CD14-positive monocyte (primary cell): ENCODE measurements at regions not wholly inside any gene's neighbourhood (a gene's known extent, or its start where the extent isn't known, plus 50 kb on each side); places are given as distances from the start of the nearest gene placed in this dataset.

Source experiments
- DNase-seq, 3 donors: peaks; one replicate each; pipeline ENCODE4 v3.0.0-alpha.2; 2011 to 2022
- H2AFZ ChIP-seq: 2 replicates; pipeline ENCODE4 v1.6.0; 2012; ENCODE audit warnings: mild to moderate bottlenecking, low read depth, low read length, inconsistent platforms; ENCODE audit not compliant: insufficient read depth, poor library complexity, severe bottlenecking
- H3K27ac ChIP-seq, 2 donors: 1 replicate in 1 of 2; 2 replicates in 1 of 2; pipeline ENCODE4 v1.5.1; 2012 to 2013; ENCODE audit warnings: low read length in 2 of 2, control low read depth in 1 of 2, inconsistent platforms in 1 of 2, low read depth in 1 of 2, mild to moderate bottlenecking in 1 of 2
- H3K27me3 ChIP-seq, 2 donors: one replicate each; pipeline versions ENCODE4 v1.6.0 to v1.6.1; 2011 to 2013; ENCODE audit warnings: low read length in 2 of 2; ENCODE audit not compliant: control insufficient read depth in 2 of 2, insufficient read depth in 2 of 2
- H3K36me3 ChIP-seq, 2 donors: replicated peaks in 1 of 2; 1 replicate in 1 of 2; 2 replicates in 1 of 2; pipeline versions ENCODE4 v1.5.1 to v1.6.1; 2012 to 2013; ENCODE audit warnings: low read length in 2 of 2, control low read depth in 1 of 2, inconsistent platforms in 1 of 2, mild to moderate bottlenecking in 1 of 2; ENCODE audit not compliant: insufficient read depth in 2 of 2, control insufficient read depth in 1 of 2
- H3K4me1 ChIP-seq, 2 donors: 1 replicate in 1 of 2; 2 replicates in 1 of 2; pipeline versions ENCODE4 v1.5.1 to v1.6.1; 2012 to 2013; ENCODE audit warnings: low read length in 2 of 2, control low read depth in 1 of 2, inconsistent platforms in 1 of 2, mild to moderate bottlenecking in 1 of 2, moderate library complexity in 1 of 2; ENCODE audit not compliant: insufficient read depth in 2 of 2, control insufficient read depth in 1 of 2
- H3K4me2 ChIP-seq: replicated peaks from 2 replicates; pipeline ENCODE3; 2012; ENCODE audit warnings: low read length, moderate library complexity, mild to moderate bottlenecking; ENCODE audit not compliant: poor library complexity, severe bottlenecking; ENCODE audit errors: extremely low read depth
- H3K4me3 ChIP-seq, 3 experiments: fragments of 200-600 bp in 1 of 3; sonication (generic) in 1 of 3; replicated peaks in 1 of 3; 1 replicate in 2 of 3; 2 replicates in 1 of 3; pipeline ENCODE4 v1.5.1; 2011 to 2013; ENCODE audit warnings: low read length in 3 of 3, mild to moderate bottlenecking in 3 of 3, control low read depth in 2 of 3, low read depth in 2 of 3, inconsistent platforms in 1 of 3, moderate library complexity in 1 of 3
- H3K79me2 ChIP-seq: 2 replicates; pipeline ENCODE4 v1.6.0; 2012; ENCODE audit warnings: mild to moderate bottlenecking, control low read depth, inconsistent platforms, low read length, moderate library complexity; ENCODE audit not compliant: insufficient read depth
- H3K9ac ChIP-seq: 2 replicates; pipeline ENCODE4 v1.6.0; 2017; ENCODE audit warnings: low read length, mild to moderate bottlenecking; ENCODE audit not compliant: insufficient read depth, poor library complexity, severe bottlenecking
- H3K9me3 ChIP-seq, 2 donors: replicated peaks in 1 of 2; 1 replicate in 1 of 2; 2 replicates in 1 of 2; pipeline versions ENCODE4 v1.5.1 to v1.6.1; 2012 to 2013; ENCODE audit warnings: low read length in 2 of 2, control low read depth in 1 of 2; ENCODE audit not compliant: control insufficient read depth in 1 of 2, insufficient read depth in 1 of 2
- H4K20me1 ChIP-seq: 2 replicates; pipeline ENCODE4 v1.6.0; 2012; ENCODE audit warnings: mild to moderate bottlenecking, low read length, control low read depth, moderate library complexity; ENCODE audit not compliant: insufficient read depth
- H3K27ac Mint-ChIP-seq, 7 donors: one replicate each; pipeline ENCODE4 v1.8.0; 2020; ENCODE audit warnings: mild to moderate bottlenecking in 7 of 7, mixed read lengths in 7 of 7, moderate library complexity in 6 of 7, inconsistent platforms in 2 of 7
- H3K27me3 Mint-ChIP-seq, 3 donors: one replicate each; pipeline ENCODE4 v1.8.0; 2021 to 2022; ENCODE audit warnings: low read depth in 3 of 3, mild to moderate bottlenecking in 3 of 3, mixed read lengths in 3 of 3, moderate library complexity in 3 of 3, inconsistent platforms in 1 of 3
- H3K36me3 Mint-ChIP-seq, 2 donors: one replicate each; pipeline ENCODE4 v1.8.0; 2020; ENCODE audit warnings: mixed read lengths in 2 of 2, inconsistent platforms in 1 of 2, mild to moderate bottlenecking in 1 of 2
- H3K4me1 Mint-ChIP-seq: one replicate; pipeline ENCODE4 v1.8.0; 2020; ENCODE audit warnings: mild to moderate bottlenecking, mixed read lengths
- H3K4me3 Mint-ChIP-seq, 2 donors: one replicate each; pipeline ENCODE4 v1.8.0; 2020; ENCODE audit warnings: mild to moderate bottlenecking in 2 of 2, mixed read lengths in 2 of 2, moderate library complexity in 1 of 2
- H3K9me3 Mint-ChIP-seq, 7 donors: one replicate each; pipeline ENCODE4 v1.8.0; 2020 to 2022; ENCODE audit warnings: mixed read lengths in 7 of 7, mild to moderate bottlenecking in 6 of 7, moderate library complexity in 6 of 7, inconsistent platforms in 2 of 7
- CTCF ChIP-seq: fragments of 200-600 bp; IDR thresholded peaks from one replicate; pipeline ENCODE4 v1.8.0; 2022; ENCODE audit warnings: antibody characterized with exemption, mild to moderate bottlenecking
- WGBS: methylation state at CpG from one replicate; pipeline ENCODE4 v1.1.5; 2013; ENCODE audit warnings: missing lambda C conversion rate; ENCODE audit not compliant: insufficient coverage; 5-methylcytosine and 5-hydroxymethylcytosine counted together
- intact Hi-C, 2 donors: fragments of 100-400 bp; cut with micrococcal nuclease; formaldehyde crosslinking; loops; one replicate each; pipeline versions ENCODE4 v1.15.0 to v1.15.1; 2023

DNA sequence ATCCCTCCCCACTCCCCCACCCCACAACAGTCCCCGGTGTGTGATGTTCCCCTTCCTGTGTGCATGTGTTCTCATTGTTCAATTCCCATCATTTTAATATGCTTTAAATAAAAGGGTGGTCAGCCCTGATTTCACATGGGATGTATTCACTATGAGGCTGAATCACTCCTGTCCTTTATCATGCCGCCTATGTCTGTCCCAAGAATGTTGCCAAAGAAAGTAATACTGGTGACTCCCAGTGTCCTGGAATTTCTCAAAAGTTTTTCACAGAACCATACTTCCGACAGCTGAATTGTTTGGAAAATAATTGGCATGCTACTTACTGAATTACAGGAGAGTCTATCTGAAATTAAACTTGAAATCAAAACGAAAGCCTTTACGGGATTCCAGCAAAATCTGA lies 217.7 kb downstream of the HAO1 start:
- H3K27ac ChIP-seq: no peak overlapping the region

DNA sequence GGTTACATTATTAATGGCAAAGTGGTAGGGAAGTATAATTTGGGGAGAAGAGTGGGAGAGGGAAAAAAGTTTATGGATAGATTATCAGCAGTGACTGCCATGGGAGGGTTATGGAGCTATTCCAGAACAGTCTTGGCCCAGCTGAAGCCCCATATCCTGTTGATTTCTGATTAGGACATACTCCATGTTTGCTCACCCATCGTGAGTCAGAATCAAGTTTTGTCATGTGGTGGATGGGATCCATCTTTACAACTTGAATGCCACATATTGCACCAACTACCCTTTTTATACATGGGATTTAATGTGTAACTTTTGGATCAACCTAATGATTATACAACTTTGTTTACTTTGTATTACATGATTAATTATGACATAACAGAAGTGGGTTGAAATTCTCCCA lies 217.0 kb downstream of the HAO1 start:
- intact Hi-C loops: no loop called here
- H3K36me3 ChIP-seq: no peaks in the 10 kb centered on the region
- H3K4me3 ChIP-seq: no peak overlapping the region
- Mint-ChIP-seq H3K4me1 (no peaks in the 10 kb centered on the region), H3K4me3 (no peak overlapping the region), H3K27ac (no peak overlapping the region), H3K9me3 (peaks cover 0 to 4% (median 0%) of the 10 kb centered on the region in 7 donors), H3K27me3 (peaks cover 1 to 2% (median 2%) of the 10 kb centered on the region in 3 donors), H3K36me3 (no peaks in the 10 kb centered on the region)
- H3K4me1 ChIP-seq: no peaks in the 10 kb centered on the region
- H3K27me3 ChIP-seq: no peaks in the 10 kb centered on the region
- H3K27ac ChIP-seq: no peak overlapping the region
- no peaks in the 10 kb centered on the region for H3K9me3 ChIP-seq
- TF ChIP-seq CTCF: no peak
- H4K20me1 ChIP-seq: no peaks in the 10 kb centered on the region
- no CpG with 5 or more reads among the region's 1 CpG for WGBS
- no peak overlapping the region for H3K4me2 ChIP-seq
- H3K9ac ChIP-seq: no peak overlapping the region
- no peak overlapping the region for H2AFZ ChIP-seq
- no peak for DNase-seq
- H3K79me2 ChIP-seq: no peaks in the 10 kb centered on the region

More for the DNA sequence above, 217.7 kb downstream of the HAO1 start:
- peaks cover 0 to 4% (median 0%) of the 10 kb centered on the region in 7 donors for H3K9me3 Mint-ChIP-seq
- WGBS: 80% methylated on average over 1 of the region's 5 CpGs
- Histone ChIP-seq H2AFZ (no peak overlapping the region), H4K20me1 (no peaks in the 10 kb centered on the region), H3K36me3 (no peaks in the 10 kb centered on the region), H3K4me1 (no peaks in the 10 kb centered on the region), H3K4me3 (no peak overlapping the region), H3K9me3 (no peaks in the 10 kb centered on the region), H3K27me3 (no peaks in the 10 kb centered on the region), H3K79me2 (no peaks in the 10 kb centered on the region), H3K9ac (no peak overlapping the region), H3K4me2 (no peak overlapping the region)
- H3K27ac Mint-ChIP-seq: no peak overlapping the region
- intact Hi-C loops: no loop called here
- no peak for TF ChIP-seq CTCF
- no peak overlapping the region for H3K4me3 Mint-ChIP-seq
- no peaks in the 10 kb centered on the region for H3K4me1 Mint-ChIP-seq
- peaks cover 1 to 2% (median 2%) of the 10 kb centered on the region in 3 donors for H3K27me3 Mint-ChIP-seq
- no peak for DNase-seq
- H3K36me3 Mint-ChIP-seq: no peaks in the 10 kb centered on the region
